ENCODE measurements at regions not wholly inside any gene's neighbourhood (a gene's known extent, or its start where the extent isn't known, plus 50 kb on each side); places are given as distances from the start of the nearest gene placed in this dataset.

DNA sequence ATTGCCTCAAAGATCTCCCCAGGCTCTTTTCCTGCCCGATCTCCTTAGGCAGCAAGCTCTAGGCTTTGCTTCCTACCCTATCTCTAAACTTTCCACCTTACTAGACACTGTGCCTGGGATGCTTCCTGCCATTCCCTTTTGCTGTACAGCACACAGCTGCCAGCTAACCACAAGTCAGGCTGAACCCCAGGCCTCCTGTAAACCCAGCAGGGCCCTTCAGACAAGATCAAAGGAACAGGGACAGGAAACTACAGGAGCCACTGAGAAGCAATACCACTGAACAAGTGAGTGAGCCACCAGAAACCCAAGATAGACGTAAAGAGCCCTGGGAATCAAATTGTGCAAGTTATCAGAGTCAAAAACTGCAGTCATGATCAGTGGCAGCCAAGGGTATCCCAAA lies 180.7 kb downstream of the SUCLG1 start:
- no peak for DNase-seq
- H3K36me3 Mint-ChIP-seq (ENCODE audit: low read depth): no peaks in the 10 kb centered on the region
- no peak overlapping the region for H3K27ac Mint-ChIP-seq
- no peaks in the 10 kb centered on the region for H3K9me3 Mint-ChIP-seq
- no peak overlapping the region for H3K4me3 Mint-ChIP-seq
- H3K27me3 Mint-ChIP-seq: no peaks in the 10 kb centered on the region
- intact Hi-C loops (cut with micrococcal nuclease): no loop called here
- H3K4me1 Mint-ChIP-seq: peaks cover 3% of the 10 kb centered on the region

- no peak overlapping the region for H3K4me3 Mint-ChIP-seq
- no peaks in the 10 kb centered on the region for H3K9me3 Mint-ChIP-seq
- no peak overlapping the region for H3K27ac Mint-ChIP-seq
- no peaks in the 10 kb centered on the region for H3K36me3 Mint-ChIP-seq (ENCODE audit: low read depth)
- no peak for DNase-seq
- H3K4me1 Mint-ChIP-seq: peaks cover 3% of the 10 kb centered on the region
- H3K27me3 Mint-ChIP-seq: no peaks in the 10 kb centered on the region
- intact Hi-C loops (cut with micrococcal nuclease): no loop called here
Measured at GRCh38 chr2:84276590-84277255, 182.4 kb downstream of the SUCLG1 start.

DNA sequence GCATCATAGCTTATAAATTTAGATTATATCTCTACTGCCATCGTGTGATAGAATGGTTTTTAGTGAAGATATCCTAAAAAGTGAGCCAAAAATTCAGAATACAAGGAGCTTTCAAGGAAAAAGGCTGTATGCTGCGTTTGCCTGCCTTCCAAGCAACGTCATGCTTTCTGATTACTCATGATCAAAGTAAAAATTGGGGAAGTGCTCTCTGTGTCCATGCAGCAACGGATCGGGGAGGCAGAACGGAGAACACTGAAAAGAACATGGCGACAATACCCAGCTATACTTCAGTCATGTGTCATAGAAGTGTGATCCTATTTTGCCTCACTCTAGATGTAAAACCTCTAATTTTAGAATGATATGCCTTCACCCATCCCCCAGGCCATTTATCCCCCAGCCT lies 185.7 kb downstream of the SUCLG1 start:
- Mint-ChIP-seq H3K36me3 (ENCODE audit: low read depth) (no peaks in the 10 kb centered on the region), H3K9me3 (no peaks in the 10 kb centered on the region), H3K4me1 (peaks cover 1% of the 10 kb centered on the region), H3K4me3 (no peak overlapping the region), H3K27me3 (no peaks in the 10 kb centered on the region), H3K27ac (no peak overlapping the region)
- intact Hi-C loops (cut with micrococcal nuclease): no loop called here
- no peak for DNase-seq

GRCh38 chr2:84271977-84272376 lies 187.1 kb downstream of the SUCLG1 start:
- Mint-ChIP-seq H3K4me1 (no peaks in the 10 kb centered on the region), H3K27ac (no peak overlapping the region), H3K4me3 (no peak overlapping the region), H3K9me3 (no peaks in the 10 kb centered on the region), H3K36me3 (ENCODE audit: low read depth) (no peaks in the 10 kb centered on the region), H3K27me3 (peaks cover 2% of the 10 kb centered on the region)
- intact Hi-C loops (cut with micrococcal nuclease): no loop called here
- DNase-seq: no peak

GRCh38 chr2:84257831-84258230 lies 201.2 kb downstream of the SUCLG1 start:
- Mint-ChIP-seq H3K4me1 (no peaks in the 10 kb centered on the region), H3K27ac (no peak overlapping the region), H3K4me3 (no peak overlapping the region), H3K36me3 (ENCODE audit: low read depth) (no peaks in the 10 kb centered on the region), H3K27me3 (peaks cover 5% of the 10 kb centered on the region), H3K9me3 (no peaks in the 10 kb centered on the region)
- DNase-seq: no peak
- intact Hi-C loops (cut with micrococcal nuclease): no loop called here

- H3K4me3 Mint-ChIP-seq: no peak overlapping the region
- no peaks in the 10 kb centered on the region for H3K9me3 Mint-ChIP-seq
- intact Hi-C loops (cut with micrococcal nuclease): no loop called here
- H3K27me3 Mint-ChIP-seq: peaks cover 3% of the 10 kb centered on the region
- no peak for DNase-seq
- no peaks in the 10 kb centered on the region for H3K4me1 Mint-ChIP-seq
- H3K36me3 Mint-ChIP-seq (ENCODE audit: low read depth): no peaks in the 10 kb centered on the region
- H3K27ac Mint-ChIP-seq: no peak overlapping the region
Measured at GRCh38 chr2:84251651-84252302, 207.3 kb downstream of the SUCLG1 start.

DNA sequence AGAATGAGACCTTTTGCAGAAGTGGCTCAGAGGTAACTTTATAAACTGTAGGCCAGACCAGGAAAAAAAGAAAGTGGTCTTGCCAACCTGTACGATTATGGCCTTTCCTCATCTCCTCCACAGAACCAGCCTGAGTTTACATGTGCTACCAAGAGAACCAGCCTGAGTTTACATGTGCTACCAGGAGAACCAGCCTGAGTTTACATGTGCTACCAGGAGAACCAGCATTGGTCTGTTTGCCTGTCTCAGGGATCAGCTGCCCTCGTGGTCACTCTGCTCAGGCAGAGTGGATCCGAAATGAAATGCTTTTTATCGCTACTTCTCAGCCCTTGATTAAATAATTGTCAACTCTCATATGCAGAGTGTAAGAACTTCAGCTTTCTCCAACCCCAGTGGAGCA lies 209.9 kb downstream of the SUCLG1 start:
- Mint-ChIP-seq H3K4me1 (no peaks in the 10 kb centered on the region), H3K9me3 (no peaks in the 10 kb centered on the region)

DNA sequence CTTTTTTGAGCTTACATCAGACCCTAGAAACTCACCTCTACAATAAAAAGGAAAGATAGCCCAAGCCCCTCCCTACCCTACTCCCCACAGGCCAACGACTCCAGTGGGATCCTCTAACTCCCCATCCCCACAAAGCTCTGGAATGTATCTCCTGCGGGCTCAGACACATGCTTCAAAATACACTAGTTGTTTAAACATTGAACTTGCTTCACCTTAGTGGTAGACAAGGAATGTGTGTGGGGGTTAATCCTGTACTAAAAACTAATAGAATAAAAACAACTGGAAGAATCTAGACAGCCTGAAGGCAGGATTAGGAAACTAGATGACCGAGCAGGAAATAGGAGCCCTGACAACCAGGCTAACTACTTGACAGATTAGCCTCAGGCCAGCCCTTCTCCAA lies 211.5 kb downstream of the SUCLG1 start:
- Mint-ChIP-seq H3K36me3 (ENCODE audit: low read depth) (no peaks in the 10 kb centered on the region), H3K4me3 (no peak overlapping the region), H3K9me3 (no peaks in the 10 kb centered on the region), H3K27ac (no peak overlapping the region), H3K4me1 (no peaks in the 10 kb centered on the region), H3K27me3 (peaks cover 3% of the 10 kb centered on the region)
- no peak for DNase-seq
- intact Hi-C loops (cut with micrococcal nuclease): no loop called here

More for the DNA sequence above, 209.9 kb downstream of the SUCLG1 start:
- intact Hi-C loops (cut with micrococcal nuclease): no loop called here
- no peak overlapping the region for H3K4me3 Mint-ChIP-seq
- H3K27ac Mint-ChIP-seq: no peak overlapping the region
- peaks cover 3% of the 10 kb centered on the region for H3K27me3 Mint-ChIP-seq
- DNase-seq: no peak
- no peaks in the 10 kb centered on the region for H3K36me3 Mint-ChIP-seq (ENCODE audit: low read depth)

DNA sequence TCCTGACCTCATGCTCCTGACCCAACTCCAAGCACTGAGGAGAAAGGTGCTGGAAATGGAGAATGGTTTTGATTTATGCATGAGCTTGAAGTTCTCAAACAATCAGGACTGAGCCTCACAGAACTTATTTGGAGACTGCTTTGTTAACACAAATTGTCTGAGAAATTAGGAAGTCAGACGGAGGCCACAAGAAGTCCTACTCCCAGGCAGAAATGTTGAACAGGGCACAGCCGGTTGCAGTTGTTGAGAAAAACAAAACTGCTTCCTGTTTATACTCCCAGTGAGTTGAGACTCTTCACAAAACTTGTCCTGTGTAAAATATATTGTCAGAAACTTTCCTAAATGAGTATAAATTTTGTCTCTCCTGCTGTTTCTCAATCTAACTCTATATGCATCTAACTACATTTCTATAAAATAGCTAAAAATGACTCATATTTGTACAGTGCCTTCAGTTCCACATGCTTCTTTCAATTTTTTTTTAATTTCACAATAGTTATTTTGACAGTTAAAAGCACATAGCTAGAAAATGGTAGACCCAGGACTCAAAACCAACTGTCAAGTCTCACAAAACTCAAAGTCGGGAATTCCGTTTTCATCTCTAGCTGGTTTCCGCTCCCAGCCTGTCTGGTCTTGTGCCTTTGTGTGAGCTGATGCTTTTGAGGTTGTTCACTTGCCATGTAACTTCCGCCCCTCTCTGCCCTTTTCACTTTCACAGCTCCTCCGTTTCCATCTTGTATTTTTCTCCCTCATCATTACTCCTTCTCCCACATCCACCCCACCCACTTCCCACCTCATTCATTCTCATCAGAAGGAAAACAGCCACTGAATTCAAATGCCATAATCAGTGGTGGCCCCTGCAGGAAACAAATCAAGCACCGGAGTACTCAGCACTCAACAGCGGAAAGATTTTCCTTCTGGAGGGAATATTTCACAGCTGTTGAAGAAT lies 215.0 kb downstream of the SUCLG1 start:
- intact Hi-C loops (cut with micrococcal nuclease): no loop called here
- no peak for DNase-seq
- no peak overlapping the region for H3K27ac Mint-ChIP-seq
- H3K36me3 Mint-ChIP-seq (ENCODE audit: low read depth): no peaks in the 10 kb centered on the region
- H3K27me3 Mint-ChIP-seq: no peaks in the 10 kb centered on the region
- H3K9me3 Mint-ChIP-seq: no peaks in the 10 kb centered on the region
- H3K4me1 Mint-ChIP-seq: no peaks in the 10 kb centered on the region
- no peak overlapping the region for H3K4me3 Mint-ChIP-seq

GRCh38 chr2:84238907-84239306 lies 220.2 kb downstream of the SUCLG1 start:
- Mint-ChIP-seq H3K27me3 (peaks cover 1% of the 10 kb centered on the region), H3K36me3 (ENCODE audit: low read depth) (no peaks in the 10 kb centered on the region), H3K4me3 (no peak overlapping the region), H3K9me3 (no peaks in the 10 kb centered on the region), H3K27ac (no peak overlapping the region), H3K4me1 (no peaks in the 10 kb centered on the region)
- intact Hi-C loops (cut with micrococcal nuclease): no loop called here
- no peak for DNase-seq

GRCh38 chr2:84236288-84236687 lies 222.8 kb downstream of the SUCLG1 start:
- peaks cover 1% of the 10 kb centered on the region for H3K27me3 Mint-ChIP-seq
- intact Hi-C loops (cut with micrococcal nuclease): no loop called here
- no peak for DNase-seq

GRCh38 chr2:84234103-84234502 lies 225.0 kb downstream of the SUCLG1 start:
- Mint-ChIP-seq H3K27me3 (peaks cover 1% of the 10 kb centered on the region), H3K27ac (no peak overlapping the region), H3K9me3 (no peaks in the 10 kb centered on the region), H3K36me3 (ENCODE audit: low read depth) (no peaks in the 10 kb centered on the region), H3K4me1 (no peaks in the 10 kb centered on the region), H3K4me3 (no peak overlapping the region)
- intact Hi-C loops (cut with micrococcal nuclease): no loop called here
- DNase-seq: no peak

More at GRCh38 chr2:84236288-84236687, 222.8 kb downstream of the SUCLG1 start:
- no peaks in the 10 kb centered on the region for H3K9me3 Mint-ChIP-seq
- no peaks in the 10 kb centered on the region for H3K4me1 Mint-ChIP-seq
- no peaks in the 10 kb centered on the region for H3K36me3 Mint-ChIP-seq (ENCODE audit: low read depth)
- no peak overlapping the region for H3K27ac Mint-ChIP-seq
- H3K4me3 Mint-ChIP-seq: no peak overlapping the region

DNA sequence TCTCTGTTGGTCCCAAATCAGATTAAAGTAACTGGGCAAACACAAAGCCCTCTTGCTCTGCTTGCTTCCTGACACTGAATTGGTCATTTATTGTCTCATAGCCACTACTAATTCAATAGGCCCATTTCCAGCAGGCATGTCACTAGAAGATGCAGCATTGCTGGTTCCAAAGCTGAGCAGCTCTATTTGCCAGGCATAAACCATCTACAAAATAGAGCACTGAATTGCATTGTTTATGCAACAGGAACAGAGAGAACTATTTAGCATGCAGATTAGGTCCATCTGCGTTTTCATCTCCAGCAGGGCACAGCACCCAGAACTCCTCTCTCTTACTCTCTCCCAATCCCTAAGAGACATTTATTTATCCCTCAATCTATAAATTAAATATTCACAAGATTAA lies 227.6 kb downstream of the SUCLG1 start:
- no peaks in the 10 kb centered on the region for H3K4me1 Mint-ChIP-seq
- no peaks in the 10 kb centered on the region for H3K36me3 Mint-ChIP-seq (ENCODE audit: low read depth)
- no peak overlapping the region for H3K27ac Mint-ChIP-seq
- H3K27me3 Mint-ChIP-seq: peaks cover 1% of the 10 kb centered on the region
- DNase-seq: no peak
- no peak overlapping the region for H3K4me3 Mint-ChIP-seq
- intact Hi-C loops (cut with micrococcal nuclease): no loop called here
- no peaks in the 10 kb centered on the region for H3K9me3 Mint-ChIP-seq

DNA sequence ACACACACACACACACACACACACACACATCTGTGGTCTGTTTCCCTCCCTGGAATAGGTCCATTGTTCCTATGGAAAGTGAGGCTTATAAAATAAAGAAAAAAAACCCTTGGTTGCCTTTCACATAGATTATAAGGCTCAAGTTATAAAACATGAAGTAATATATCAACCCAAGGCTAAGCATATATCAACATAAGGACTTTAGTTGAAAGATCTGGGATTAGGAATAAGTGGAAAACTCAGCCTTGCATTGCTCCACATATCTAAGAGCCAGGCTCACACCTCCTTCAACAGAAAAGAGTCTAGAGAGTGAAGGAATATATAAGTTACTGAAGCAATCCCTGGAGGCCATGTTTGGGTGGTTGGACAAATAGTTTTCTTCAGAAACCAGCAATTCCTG lies 235.0 kb downstream of the SUCLG1 start:
- Mint-ChIP-seq H3K27ac (no peak overlapping the region), H3K4me3 (no peak overlapping the region), H3K36me3 (ENCODE audit: low read depth) (no peaks in the 10 kb centered on the region), H3K9me3 (no peaks in the 10 kb centered on the region), H3K4me1 (no peaks in the 10 kb centered on the region), H3K27me3 (peaks cover 6% of the 10 kb centered on the region)
- intact Hi-C loops (cut with micrococcal nuclease): no loop called here
- DNase-seq: no peak

Measured in activated CD4-positive, alpha-beta T cell treated with anti-CD3 and anti-CD28 coated beads, Interleukin-2, amount 10 ng/mL, durations not matched to agents 24 days and 14 days (primary cell).